ENCODE measurements at regions not wholly inside any gene's neighbourhood (a gene's known extent, or its start where the extent isn't known, plus 50 kb on each side); places are given as distances from the start of the nearest gene placed in this dataset.

GRCh38 chr4:77229433-77229832, 72.4 kb downstream of the CCNG2 start:
- no peak for DNase-seq
- H3K36me3 ChIP-seq (ENCODE audit: control insufficient read depth, insufficient read depth, low read length), result no peaks in the 10 kb centered on the region
- no peak overlapping the region for H3K27ac Mint-ChIP-seq
- WGBS (ENCODE audit: insufficient coverage), result 83% methylated on average over 2 of the region's 2 CpGs
- H3K9me3 Mint-ChIP-seq, result no peaks in the 10 kb centered on the region
- H3K4me1 Mint-ChIP-seq, result no peaks in the 10 kb centered on the region
- H3K27me3 Mint-ChIP-seq (ENCODE audit: low read depth in 2 of 2), result no peaks in the 10 kb centered on the region
- H3K36me3 Mint-ChIP-seq, result no peaks in the 10 kb centered on the region
- H3K4me3 ChIP-seq (ENCODE audit: low read length), result no peak overlapping the region
- intact Hi-C loops (cut with micrococcal nuclease), result no loop called here
- ATAC-seq, result no peak
- no peaks in the 10 kb centered on the region for H3K4me1 ChIP-seq (ENCODE audit: control insufficient read depth, insufficient read depth, low read length)
- H3K9me3 ChIP-seq (ENCODE audit: control insufficient read depth, insufficient read depth, low read length), result no peaks in the 10 kb centered on the region
- H3K27ac ChIP-seq (ENCODE audit: low read length), result no peak overlapping the region
- no peak for TF ChIP-seq CTCF (IDR thresholded peaks at IDR 0.05)
- no peaks in the 10 kb centered on the region for H3K27me3 ChIP-seq (ENCODE audit: control insufficient read depth, insufficient read depth, low read length)
- no peak overlapping the region for H3K4me3 Mint-ChIP-seq

GRCh38 chr4:77232653-77233052, 75.6 kb downstream of the CCNG2 start:
- DNase-seq (no peak), ATAC-seq (no peak)
- intact Hi-C loops (cut with micrococcal nuclease), result no loop called here
- no peaks in the 10 kb centered on the region for H3K36me3 Mint-ChIP-seq
- Histone ChIP-seq H3K4me1 (ENCODE audit: control insufficient read depth, insufficient read depth, low read length) (no peaks in the 10 kb centered on the region), H3K36me3 (ENCODE audit: control insufficient read depth, insufficient read depth, low read length) (no peaks in the 10 kb centered on the region), H3K27me3 (ENCODE audit: control insufficient read depth, insufficient read depth, low read length) (no peaks in the 10 kb centered on the region), H3K27ac (ENCODE audit: low read length) (no peak overlapping the region), H3K4me3 (ENCODE audit: low read length) (no peak overlapping the region), H3K9me3 (ENCODE audit: control insufficient read depth, insufficient read depth, low read length) (no peaks in the 10 kb centered on the region)
- no peak for TF ChIP-seq CTCF (IDR thresholded peaks at IDR 0.05)
- H3K27ac Mint-ChIP-seq, result no peak overlapping the region
- H3K27me3 Mint-ChIP-seq (ENCODE audit: low read depth in 2 of 2), result peaks cover 6 to 13% of the 10 kb centered on the region in 2 donors
- 81% methylated on average over 4 of the region's 4 CpGs for WGBS (ENCODE audit: insufficient coverage)
- H3K9me3 Mint-ChIP-seq, result no peaks in the 10 kb centered on the region
- H3K4me3 Mint-ChIP-seq, result no peak overlapping the region
- H3K4me1 Mint-ChIP-seq, result no peaks in the 10 kb centered on the region

GRCh38 chr4:77235289-77235854, 78.4 kb downstream of the CCNG2 start:
- Mint-ChIP-seq H3K27me3 (ENCODE audit: low read depth in 2 of 2) (peaks cover 9 to 16% of the 10 kb centered on the region in 2 donors), H3K27ac (no peak overlapping the region), H3K4me3 (no peak overlapping the region), H3K4me1 (no peaks in the 10 kb centered on the region), H3K9me3 (no peaks in the 10 kb centered on the region), H3K36me3 (no peaks in the 10 kb centered on the region)
- WGBS (ENCODE audit: insufficient coverage), result 88% methylated on average over 2 of the region's 2 CpGs
- Histone ChIP-seq H3K4me1 (ENCODE audit: control insufficient read depth, insufficient read depth, low read length) (no peaks in the 10 kb centered on the region), H3K27ac (ENCODE audit: low read length) (no peak overlapping the region), H3K9me3 (ENCODE audit: control insufficient read depth, insufficient read depth, low read length) (no peaks in the 10 kb centered on the region), H3K36me3 (ENCODE audit: control insufficient read depth, insufficient read depth, low read length) (no peaks in the 10 kb centered on the region), H3K4me3 (ENCODE audit: low read length) (no peak overlapping the region), H3K27me3 (ENCODE audit: control insufficient read depth, insufficient read depth, low read length) (no peaks in the 10 kb centered on the region)
- intact Hi-C loops (cut with micrococcal nuclease), result no loop called here
- DNase-seq (no peak), ATAC-seq (no peak)
- no peak for TF ChIP-seq CTCF (IDR thresholded peaks at IDR 0.05)

DNA sequence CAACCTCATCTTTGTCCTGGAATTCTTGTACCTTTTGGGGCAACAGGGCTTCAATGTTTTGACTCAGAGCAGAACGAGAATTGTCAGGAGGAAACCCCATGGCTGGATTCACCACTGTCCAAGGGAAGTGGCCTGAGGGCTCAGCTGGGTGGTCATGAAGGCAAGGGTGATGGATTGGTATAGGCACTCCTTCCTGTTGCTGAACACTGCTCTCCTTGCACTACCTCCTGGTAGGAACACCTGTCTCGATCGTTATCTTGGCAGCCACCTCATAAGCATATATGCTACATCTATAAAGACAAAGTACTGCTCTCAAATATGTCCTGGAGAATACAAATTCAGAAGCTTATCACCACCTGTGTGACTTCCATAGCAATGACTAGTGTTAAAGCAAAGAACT, 79.8 kb downstream of the CCNG2 start:
- 68% methylated on average over 3 of the region's 3 CpGs for WGBS (ENCODE audit: insufficient coverage)
- no peak for ATAC-seq

More for the DNA sequence above, 79.8 kb downstream of the CCNG2 start:
- DNase-seq, result no peak
- H3K4me1 Mint-ChIP-seq, result no peaks in the 10 kb centered on the region
- no peak overlapping the region for H3K27ac Mint-ChIP-seq
- no peak overlapping the region for H3K4me3 ChIP-seq (ENCODE audit: low read length)
- H3K27me3 Mint-ChIP-seq (ENCODE audit: low read depth in 2 of 2), result peaks cover 13 to 28% of the 10 kb centered on the region in 2 donors
- no peak for TF ChIP-seq CTCF (IDR thresholded peaks at IDR 0.05)
- no peaks in the 10 kb centered on the region for H3K27me3 ChIP-seq (ENCODE audit: control insufficient read depth, insufficient read depth, low read length)
- no peaks in the 10 kb centered on the region for H3K36me3 ChIP-seq (ENCODE audit: control insufficient read depth, insufficient read depth, low read length)
- H3K9me3 Mint-ChIP-seq, result no peaks in the 10 kb centered on the region
- H3K9me3 ChIP-seq (ENCODE audit: control insufficient read depth, insufficient read depth, low read length), result no peaks in the 10 kb centered on the region
- intact Hi-C loops (cut with micrococcal nuclease), result no loop called here
- no peak overlapping the region for H3K4me3 Mint-ChIP-seq
- no peaks in the 10 kb centered on the region for H3K36me3 Mint-ChIP-seq
- no peaks in the 10 kb centered on the region for H3K4me1 ChIP-seq (ENCODE audit: control insufficient read depth, insufficient read depth, low read length)
- H3K27ac ChIP-seq (ENCODE audit: low read length), result no peak overlapping the region

All from natural killer cell (primary cell).